DMS53 treated with DMSO at 0.1 percent for 48 hours (cell line): ENCODE measurements at regions not wholly inside any gene's neighbourhood (a gene's known extent, or its start where the extent isn't known, plus 50 kb on each side); places are given as distances from the start of the nearest gene placed in this dataset.

Experiments used
- DNase-seq: peaks from one replicate; lab custom pipeline; 2025; ENCODE audit not compliant: unreplicated experiment; lab: John Stamatoyannopoulos, UW

DNA sequence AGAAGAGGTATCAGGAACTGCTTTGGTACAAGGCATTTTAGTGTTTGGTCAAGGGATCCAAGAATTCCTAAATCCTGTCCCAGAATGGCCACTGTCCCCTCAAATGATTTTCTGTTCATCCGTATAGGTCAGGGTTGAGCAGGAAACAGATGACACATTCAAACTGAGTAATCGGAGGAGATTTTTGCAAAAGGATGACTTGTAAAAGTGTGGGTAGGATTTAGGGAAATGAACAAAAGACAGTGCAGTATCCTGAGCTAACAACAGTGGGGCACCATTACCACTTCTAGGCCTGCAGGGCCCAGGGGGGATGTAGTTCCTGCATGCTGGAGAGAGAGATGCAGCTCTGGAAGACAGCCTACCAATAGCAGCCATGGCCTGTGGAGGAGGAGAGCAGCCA is 290.1 kb downstream of the ZSWIM6 start:
- no peak for DNase-seq

GRCh38 chr5:61623401-61624069 is 291.5 kb downstream of the ZSWIM6 start:
- DNase-seq, result no peak

GRCh38 chr5:61624553-61625136 is 292.6 kb downstream of the ZSWIM6 start:
- no peak for DNase-seq

DNA sequence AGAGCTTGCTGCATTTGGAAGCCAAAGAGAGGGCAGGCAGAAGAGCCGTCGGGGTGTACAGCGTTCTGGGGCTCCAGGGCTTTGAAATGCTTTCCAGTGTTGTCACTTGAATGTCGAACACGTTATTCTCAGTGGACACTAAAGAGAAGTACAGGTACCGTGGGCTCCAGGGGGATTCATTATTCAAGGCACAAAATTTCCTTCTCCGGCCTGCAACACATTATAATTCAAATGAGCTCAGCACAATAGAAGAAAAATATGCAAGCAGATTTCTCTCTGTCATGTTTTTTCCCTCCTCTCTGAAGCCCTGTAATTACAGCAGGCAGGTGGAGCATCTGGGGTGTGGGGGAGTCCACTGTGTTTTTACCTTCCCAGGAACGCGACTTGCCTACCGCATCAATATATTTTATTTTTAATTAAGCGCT is 293.1 kb downstream of the ZSWIM6 start:
- no peak for DNase-seq

DNA sequence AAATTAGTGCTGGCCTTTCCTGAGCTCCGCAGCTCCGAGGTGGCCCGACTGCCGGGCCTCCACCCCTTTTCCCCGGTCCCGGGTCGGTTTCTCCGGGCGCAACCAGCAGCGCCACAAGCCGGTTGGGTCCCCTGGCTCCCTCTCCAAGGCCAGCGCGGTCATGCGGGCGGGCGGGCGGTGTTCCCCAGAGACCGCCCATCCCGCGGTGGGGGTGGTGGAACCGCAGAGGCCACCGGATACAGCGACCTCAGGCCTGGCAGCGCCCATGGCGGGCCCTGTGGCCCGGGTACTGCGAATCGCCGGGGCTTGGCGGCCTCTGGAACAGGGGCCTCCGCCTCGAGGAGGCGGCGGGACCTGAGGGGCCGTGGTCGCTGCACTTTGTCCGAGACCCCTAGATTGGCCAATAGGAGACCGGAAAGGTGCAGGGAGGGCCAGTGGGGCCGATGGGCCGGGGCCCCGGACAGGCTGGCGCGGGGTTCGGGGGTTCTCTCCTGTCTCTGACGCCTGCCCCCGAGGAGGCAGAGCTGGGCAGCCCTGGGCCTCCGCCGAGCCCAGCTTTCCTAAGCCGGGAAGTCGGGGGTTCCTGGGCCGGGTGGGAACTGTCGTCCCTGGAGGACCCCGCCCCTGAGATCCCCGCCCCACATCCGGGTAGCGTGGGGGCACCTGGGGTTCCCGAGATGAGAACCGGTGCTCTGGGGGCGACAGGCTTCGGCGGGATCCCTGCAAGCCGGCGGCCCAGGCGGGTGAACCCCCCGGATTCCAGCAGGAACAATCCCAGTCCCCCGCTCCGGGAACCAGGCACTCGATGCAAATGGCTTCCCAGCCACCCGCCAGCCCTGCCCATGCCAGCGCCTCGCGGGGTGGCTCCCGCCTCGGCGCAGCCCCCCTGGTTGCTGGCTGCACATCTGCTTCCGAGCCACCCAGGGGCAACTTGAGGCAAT is 293.9 kb downstream of the ZSWIM6 start:
- peak; percentile 36 for DNase-seq

DNA sequence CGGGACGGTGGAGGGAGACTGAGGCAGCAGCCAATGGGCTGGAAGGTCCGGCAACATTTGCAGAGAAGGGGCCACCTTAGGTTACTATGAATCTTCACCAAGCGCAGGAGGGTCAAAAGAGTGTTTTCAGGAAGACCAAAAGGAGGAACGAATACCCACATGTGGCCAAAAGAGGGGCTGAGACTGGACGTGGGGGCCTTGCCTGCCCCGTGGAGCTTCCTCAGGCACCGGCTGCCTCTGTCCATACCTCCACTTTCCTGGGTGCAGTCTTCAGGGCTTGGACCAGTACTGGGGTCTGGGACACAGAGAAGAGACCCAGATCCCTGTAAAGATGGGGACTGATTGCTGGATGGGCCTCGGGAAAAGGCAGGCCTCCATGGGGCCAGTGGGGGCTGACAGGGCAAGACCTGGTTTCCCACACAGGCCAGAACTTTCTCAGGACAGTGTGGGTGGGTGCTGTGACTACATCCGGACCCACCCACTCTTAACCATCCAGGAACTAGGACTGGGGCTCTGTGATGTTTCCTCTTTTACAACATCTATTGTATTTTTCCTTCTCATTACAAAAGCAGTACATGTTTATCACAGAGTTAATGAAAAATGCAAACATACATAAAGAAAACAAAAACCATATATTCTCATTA is 294.7 kb downstream of the ZSWIM6 start:
- no peak for DNase-seq

GRCh38 chr5:61627531-61627930 is 295.5 kb downstream of the ZSWIM6 start:
- DNase-seq, result no peak

DNA sequence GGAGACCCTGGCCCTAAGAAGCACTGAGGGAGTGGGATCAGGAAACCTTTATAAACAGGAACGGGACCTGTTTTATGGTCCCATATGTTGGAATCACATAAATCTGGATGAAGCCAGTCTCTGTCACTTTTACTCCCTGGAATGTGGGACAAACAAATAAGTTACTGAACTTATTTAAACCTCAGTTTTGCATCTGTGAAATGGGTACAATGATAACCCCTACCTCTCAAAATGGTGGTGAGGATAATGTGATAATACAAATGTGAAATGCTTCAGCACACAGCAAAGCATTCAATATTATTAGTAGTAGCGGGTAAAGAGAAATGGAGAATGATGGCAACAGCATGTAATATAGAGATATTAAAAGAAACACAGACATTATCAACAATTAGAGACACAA is 298.9 kb downstream of the ZSWIM6 start:
- no peak for DNase-seq

DNA sequence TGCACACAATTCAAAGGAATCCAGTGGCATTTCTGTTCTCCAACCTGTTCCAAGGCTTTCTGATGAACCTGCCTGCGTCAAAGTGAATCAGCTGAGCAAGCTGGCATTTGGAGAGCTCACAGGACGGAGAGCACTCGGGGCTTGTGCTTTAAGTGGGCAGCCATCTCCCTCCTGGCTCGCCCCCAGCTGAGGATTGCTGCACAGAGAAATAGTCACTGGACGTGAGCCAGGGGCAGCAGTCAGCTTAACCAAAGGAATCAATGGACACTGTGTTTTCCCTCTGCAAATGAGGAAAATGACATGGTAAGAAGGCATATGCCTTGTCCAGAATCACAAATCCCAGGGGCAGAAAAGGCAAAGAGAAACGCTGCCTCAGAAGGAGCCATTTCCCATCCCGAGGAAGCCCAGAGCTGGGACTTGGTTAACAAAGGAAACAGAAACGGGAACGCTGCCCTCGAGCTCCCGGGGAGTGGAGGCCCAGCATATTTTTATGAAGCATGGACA is 299.4 kb downstream of the ZSWIM6 start:
- no peak for DNase-seq

DNA sequence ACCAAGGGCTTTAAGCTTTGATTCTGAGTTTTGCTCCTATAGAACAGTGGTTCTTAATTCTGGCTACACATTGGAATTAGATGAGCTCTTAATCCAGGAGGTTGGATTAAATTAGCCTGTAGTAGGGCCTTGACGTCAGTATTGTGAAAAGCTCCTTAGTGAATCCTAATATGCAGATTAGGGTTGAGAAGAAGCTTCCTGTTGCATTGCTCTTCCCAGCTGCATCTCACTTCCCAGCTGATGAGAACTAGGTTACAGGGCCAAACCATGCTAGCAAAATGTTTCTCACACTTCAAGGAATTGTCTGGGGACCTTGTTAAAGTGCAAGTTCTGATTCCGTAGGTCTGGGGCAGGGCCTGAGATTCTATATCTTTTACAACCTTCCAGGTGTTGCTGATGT is 300.0 kb downstream of the ZSWIM6 start:
- DNase-seq, result no peak

GRCh38 chr5:61635271-61635670 is 303.2 kb downstream of the ZSWIM6 start:
- DNase-seq, result no peak

DNA sequence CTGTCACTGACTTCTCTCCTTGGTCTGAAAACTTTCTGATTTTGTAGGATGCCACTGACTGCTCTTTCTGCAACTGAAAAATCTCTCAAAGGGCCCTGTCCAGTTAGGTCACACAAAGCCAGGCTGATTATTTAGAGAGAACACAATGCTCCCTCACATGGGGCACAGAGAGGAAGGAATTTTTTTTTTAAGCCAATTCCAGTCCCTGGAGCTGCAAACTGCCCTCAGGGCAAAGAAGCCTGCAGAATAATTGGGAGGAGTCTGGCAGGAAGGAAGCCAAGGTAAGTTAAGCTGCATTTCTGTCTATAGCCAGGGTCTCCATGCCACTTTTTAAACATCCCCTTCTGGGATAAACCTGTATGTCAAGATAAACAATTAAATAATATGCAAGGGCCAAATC is 305.5 kb downstream of the ZSWIM6 start:
- no peak for DNase-seq

DNA sequence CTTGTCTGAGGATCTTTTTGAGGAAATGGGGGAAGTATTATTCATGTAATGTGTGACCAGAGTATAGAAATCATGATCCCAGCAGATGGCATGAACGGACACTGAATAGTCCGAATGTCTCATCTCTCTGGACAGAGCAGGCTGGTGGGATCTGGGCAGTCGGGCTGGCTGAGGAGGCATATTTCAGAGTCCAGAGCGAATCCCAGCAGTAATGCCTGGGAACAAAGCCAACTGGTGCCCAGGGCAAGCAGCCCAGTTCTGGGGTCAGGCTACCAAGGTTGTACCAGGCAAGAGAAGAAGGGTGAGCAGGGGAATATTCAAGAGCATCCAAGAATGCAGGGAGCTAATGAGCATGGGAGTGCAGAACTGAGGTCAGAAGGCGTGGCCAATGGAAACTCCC is 306.4 kb downstream of the ZSWIM6 start:
- DNase-seq, result no peak

- no peak for DNase-seq
Measured at GRCh38 chr5:61640179-61641021, 308.3 kb downstream of the ZSWIM6 start.

DNA sequence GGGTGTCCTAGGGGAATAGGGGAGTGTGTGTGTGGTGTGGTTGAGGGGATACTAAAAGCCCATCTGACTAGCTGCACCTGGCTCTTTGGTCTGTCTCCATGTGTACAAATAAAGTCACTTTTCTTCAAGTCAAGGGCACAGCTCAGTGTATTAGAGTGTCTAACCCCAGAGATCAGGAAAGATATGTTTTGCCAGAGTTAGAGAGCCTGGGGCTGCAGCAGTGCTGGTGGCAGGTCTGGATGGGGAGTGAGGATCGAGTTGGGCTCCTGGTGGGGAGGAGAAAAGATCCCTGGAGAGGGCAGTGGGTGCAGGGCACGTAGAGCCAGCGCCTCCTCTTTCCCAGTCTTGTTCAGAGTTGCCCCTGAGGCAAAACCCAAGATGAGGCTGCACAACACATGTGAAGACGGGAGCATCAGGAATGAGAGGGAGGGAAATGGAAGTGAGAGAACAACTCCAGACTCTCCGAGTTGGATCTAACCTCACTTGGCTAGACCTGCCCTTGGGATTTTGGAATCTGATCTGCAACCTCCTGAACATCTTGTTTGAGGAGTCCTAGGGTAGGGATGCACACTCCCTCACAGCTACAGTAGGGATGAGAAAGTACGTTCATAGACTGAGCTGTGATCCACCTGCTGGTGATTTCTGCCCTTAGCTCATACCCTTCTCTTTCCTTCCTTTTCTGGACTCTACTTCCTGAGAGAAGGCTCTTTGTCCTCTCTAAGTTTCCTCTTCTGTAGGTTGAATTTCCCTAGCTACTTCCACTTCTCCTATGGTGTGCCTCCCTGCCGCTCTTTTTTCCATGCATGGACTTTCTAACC is 309.9 kb downstream of the ZSWIM6 start:
- DNase-seq, result no peak

GRCh38 chr5:61647672-61648071 is 315.6 kb downstream of the ZSWIM6 start:
- DNase-seq, result no peak

- no peak for DNase-seq
Measured at GRCh38 chr5:61649231-61649630, 317.2 kb downstream of the ZSWIM6 start.

- DNase-seq, result no peak
Measured at GRCh38 chr5:61649971-61650370, 317.9 kb downstream of the ZSWIM6 start.

- DNase-seq, result no peak
Measured at GRCh38 chr5:61650661-61651060, 318.6 kb downstream of the ZSWIM6 start.

- DNase-seq, result no peak
Measured at GRCh38 chr5:61651195-61651594, 319.1 kb downstream of the ZSWIM6 start.
